ENCODE measurements at regions not wholly inside any gene's neighbourhood (a gene's known extent, or its start where the extent isn't known, plus 50 kb on each side); places are given as distances from the start of the nearest gene placed in this dataset.

DNA sequence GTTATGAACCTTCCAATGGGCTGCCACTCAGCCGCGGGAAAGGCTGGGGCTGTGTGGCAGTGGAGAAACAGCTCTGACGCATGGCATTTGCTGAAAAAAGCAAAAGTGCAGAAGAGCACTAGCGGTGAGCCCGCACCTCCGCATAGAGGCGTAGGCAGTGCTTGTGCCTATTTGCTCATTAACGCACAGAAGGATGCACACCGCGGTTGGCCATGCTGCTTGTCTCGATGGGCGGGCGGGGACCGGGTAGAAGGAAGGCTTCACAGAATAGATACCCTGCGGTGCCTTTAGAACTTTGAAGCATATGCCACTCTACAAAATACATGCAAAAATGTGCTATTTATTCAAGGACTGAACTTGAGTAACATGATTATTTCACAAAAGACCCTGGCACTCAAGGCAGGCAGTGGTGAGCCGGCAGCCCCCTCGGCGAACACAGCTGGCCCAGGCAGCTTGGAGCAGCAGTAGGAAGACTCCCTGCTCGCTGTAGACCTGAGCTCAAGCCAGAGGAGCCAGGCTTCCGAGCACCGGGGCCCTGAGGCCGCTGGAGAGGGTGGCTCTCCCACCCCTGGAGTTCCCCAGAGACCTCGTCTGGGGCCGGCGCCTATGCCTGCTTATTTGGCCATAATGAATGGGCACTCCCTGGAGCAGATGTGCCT, 71.5 kb downstream of the SIK1 start:
- Mint-ChIP-seq H3K4me1 (peaks cover 50% of the 10 kb centered on the region), H3K27me3 (ENCODE audit: low read depth) (peaks cover 30% of the 10 kb centered on the region), H3K27ac (no peak overlapping the region), H3K36me3 (ENCODE audit: low read depth) (no peaks in the 10 kb centered on the region), H3K4me3 (no peak overlapping the region), H3K9me3 (no peaks in the 10 kb centered on the region)
- TF ChIP-seq, protein P1, sequence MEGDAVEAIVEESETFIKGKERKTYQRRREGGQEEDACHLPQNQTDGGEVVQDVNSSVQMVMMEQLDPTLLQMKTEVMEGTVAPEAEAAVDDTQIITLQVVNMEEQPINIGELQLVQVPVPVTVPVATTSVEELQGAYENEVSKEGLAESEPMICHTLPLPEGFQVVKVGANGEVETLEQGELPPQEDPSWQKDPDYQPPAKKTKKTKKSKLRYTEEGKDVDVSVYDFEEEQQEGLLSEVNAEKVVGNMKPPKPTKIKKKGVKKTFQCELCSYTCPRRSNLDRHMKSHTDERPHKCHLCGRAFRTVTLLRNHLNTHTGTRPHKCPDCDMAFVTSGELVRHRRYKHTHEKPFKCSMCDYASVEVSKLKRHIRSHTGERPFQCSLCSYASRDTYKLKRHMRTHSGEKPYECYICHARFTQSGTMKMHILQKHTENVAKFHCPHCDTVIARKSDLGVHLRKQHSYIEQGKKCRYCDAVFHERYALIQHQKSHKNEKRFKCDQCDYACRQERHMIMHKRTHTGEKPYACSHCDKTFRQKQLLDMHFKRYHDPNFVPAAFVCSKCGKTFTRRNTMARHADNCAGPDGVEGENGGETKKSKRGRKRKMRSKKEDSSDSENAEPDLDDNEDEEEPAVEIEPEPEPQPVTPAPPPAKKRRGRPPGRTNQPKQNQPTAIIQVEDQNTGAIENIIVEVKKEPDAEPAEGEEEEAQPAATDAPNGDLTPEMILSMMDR (IDR thresholded peaks at IDR 0.05; ENCODE audit: unreplicated experiment in 3 of 3), result no peak

DNA sequence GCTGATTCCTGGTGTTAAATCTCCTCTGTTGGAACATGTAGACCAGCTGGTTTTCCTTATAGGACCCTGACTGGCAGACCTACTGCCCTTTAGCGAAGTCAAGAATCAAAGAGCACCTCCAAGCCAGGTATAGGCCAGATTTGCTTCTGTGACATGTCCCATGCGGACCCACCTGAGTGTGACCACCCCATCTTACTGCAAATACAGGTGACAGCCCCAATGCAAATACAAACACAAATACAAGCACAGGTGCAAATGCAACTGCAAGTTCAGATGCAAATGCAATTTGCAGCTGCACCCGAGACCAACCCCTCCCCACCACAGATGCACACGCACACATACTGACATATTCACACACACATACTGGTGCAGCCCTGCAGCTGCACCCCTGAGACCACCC, 72.3 kb downstream of the SIK1 start:
- Mint-ChIP-seq H3K4me3 (no peak overlapping the region), H3K27me3 (ENCODE audit: low read depth) (peaks cover 30% of the 10 kb centered on the region), H3K27ac (no peak overlapping the region), H3K36me3 (ENCODE audit: low read depth) (no peaks in the 10 kb centered on the region), H3K9me3 (no peaks in the 10 kb centered on the region), H3K4me1 (peaks cover 49% of the 10 kb centered on the region)
- TF ChIP-seq, protein P1 (IDR thresholded peaks at IDR 0.05; ENCODE audit: unreplicated experiment in 3 of 3), result no peak

DNA sequence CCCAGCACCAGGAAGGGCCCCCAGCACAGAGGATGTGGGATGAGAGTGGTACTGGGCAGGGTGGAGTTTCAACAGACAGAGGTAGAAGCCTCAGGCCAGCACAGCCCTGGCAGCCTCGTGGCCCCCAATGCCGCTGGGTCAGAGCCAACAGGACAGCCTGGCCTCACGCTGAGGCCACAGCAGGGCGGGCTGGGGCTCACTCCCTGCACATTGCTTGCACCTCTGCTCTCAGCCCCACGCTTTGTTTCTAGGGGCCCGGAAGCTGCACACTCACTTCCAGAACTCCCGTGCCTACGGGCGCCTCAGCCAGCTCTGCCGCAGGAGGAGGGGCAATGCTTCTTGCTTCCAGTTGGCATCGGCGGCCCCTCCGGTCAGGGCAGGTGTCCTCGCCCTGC, 72.9 kb downstream of the SIK1 start:
- TF ChIP-seq, protein P1 (IDR thresholded peaks at IDR 0.05; ENCODE audit: unreplicated experiment in 3 of 3), result no peak
- Mint-ChIP-seq H3K27me3 (ENCODE audit: low read depth) (peaks cover 29% of the 10 kb centered on the region), H3K4me1 (peaks cover 46% of the 10 kb centered on the region), H3K27ac (no peak overlapping the region), H3K9me3 (no peaks in the 10 kb centered on the region), H3K4me3 (no peak overlapping the region), H3K36me3 (ENCODE audit: low read depth) (no peaks in the 10 kb centered on the region)

DNA sequence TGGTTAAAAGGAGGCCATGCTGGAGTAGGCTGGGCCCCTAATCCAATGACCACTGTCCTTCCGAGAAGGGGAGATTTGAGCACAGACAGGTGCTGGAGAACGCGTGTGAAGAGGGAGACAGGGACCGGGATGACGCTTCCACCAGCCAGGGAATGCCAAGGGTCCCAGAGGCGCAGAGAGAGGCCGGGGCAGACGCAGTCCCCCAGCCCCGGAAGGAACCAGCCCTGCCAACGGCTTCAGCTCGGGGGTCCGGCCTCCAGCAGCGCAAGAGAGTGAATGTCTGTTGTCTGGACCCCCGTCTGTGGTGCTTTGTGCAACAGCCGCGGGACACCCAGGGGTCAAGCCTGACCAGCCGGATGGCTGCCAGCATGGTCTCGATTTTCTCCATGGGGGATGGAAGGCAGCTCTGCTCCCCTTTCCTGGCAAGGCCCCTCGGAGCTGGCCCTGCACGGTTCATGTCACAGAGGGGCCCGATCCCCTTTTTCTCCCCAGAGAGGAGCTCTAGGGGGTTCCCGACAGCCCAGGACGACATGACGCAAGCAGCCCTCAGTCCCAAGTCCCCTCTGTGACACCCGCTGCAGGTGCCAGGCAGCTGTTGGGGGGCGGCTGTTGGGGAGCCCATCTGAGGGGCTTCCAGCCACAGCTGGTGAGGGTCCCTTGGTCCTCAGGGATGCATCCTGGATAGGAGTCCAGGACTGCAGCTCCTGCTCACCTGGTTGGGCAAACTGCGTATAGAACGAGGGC, 73.5 kb downstream of the SIK1 start:
- TF ChIP-seq, protein P1 (IDR thresholded peaks at IDR 0.05; ENCODE audit: unreplicated experiment in 3 of 3), result no peak
- Mint-ChIP-seq H3K27ac (peak overlapping the region in 2 of 3 experiments; percentile 18 to 87), H3K36me3 (ENCODE audit: low read depth) (no peaks in the 10 kb centered on the region), H3K4me3 (no peak overlapping the region), H3K9me3 (no peaks in the 10 kb centered on the region), H3K27me3 (ENCODE audit: low read depth) (peaks cover 26% of the 10 kb centered on the region), H3K4me1 (peaks cover 48% of the 10 kb centered on the region)

DNA sequence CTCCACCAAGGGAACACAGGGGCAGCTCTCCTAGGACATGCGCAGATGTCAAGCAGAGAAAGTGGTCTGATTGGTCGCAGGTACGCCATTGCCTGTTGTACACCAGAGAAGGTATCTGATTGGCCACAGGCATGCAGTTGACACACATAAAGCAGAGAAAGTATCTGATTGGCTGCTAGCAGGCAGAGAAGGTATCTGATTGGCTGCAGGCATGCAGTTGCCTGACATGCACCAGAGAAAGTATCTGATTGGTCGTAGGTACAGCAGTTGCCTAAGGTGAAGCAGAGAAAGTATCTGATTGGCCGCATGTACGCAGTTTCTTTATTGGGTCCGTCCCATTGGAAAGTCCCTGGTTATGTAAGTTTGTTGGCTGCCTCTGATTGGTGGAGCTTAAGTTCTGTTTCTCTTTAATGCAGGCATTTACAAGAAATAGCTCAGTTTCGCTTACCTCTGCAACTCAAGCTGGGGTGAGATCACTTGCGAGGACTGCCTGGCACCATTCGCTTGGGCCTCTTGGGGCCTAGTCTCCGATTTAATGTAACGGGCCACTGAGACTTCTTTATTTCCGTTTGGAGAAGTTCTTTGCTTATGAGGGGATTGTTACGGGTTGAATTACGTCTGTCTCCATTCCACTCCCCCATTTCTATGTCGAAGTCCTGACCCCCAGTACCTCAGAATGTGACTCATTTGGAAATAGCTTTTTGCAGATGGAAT, 74.2 kb downstream of the SIK1 start:
- no peak overlapping the region for H3K4me3 Mint-ChIP-seq
- peaks cover 19% of the 10 kb centered on the region for H3K27me3 Mint-ChIP-seq (ENCODE audit: low read depth)
- peak overlapping the region in 2 of 3 experiments; percentile 18 to 87 for H3K27ac Mint-ChIP-seq
- peaks cover 41% of the 10 kb centered on the region for H3K4me1 Mint-ChIP-seq
- no peaks in the 10 kb centered on the region for H3K9me3 Mint-ChIP-seq
- TF ChIP-seq, protein P1 (IDR thresholded peaks at IDR 0.05; ENCODE audit: unreplicated experiment in 3 of 3), result no peak
- no peaks in the 10 kb centered on the region for H3K36me3 Mint-ChIP-seq (ENCODE audit: low read depth)
